Endothelial cell (in vitro differentiated cells): ENCODE measurements at regions not wholly inside any gene's neighbourhood (a gene's known extent, or its start where the extent isn't known, plus 50 kb on each side); places are given as distances from the start of the nearest gene placed in this dataset.

Source experiments
- DNase-seq: peaks from one replicate; pipeline ENCODE4 v3.0.0; 2021; ENCODE audit warnings: low spot score
- H3K27ac Mint-ChIP-seq: one replicate; pipeline ENCODE4 v1.8.0; 2021; ENCODE audit warnings: mixed read lengths, inconsistent platforms; ENCODE audit not compliant: unreplicated experiment
- H3K27me3 Mint-ChIP-seq: one replicate; pipeline ENCODE4 v1.8.0; 2021; ENCODE audit warnings: mild to moderate bottlenecking, moderate library complexity, mixed read lengths, inconsistent platforms; ENCODE audit not compliant: unreplicated experiment
- H3K36me3 Mint-ChIP-seq: one replicate; pipeline ENCODE4 v1.8.0; 2021; ENCODE audit warnings: mild to moderate bottlenecking, low read depth, mixed read lengths, inconsistent platforms; ENCODE audit not compliant: unreplicated experiment
- H3K4me1 Mint-ChIP-seq: one replicate; pipeline ENCODE4 v1.8.0; 2021; ENCODE audit warnings: mild to moderate bottlenecking, mixed read lengths, inconsistent platforms; ENCODE audit not compliant: unreplicated experiment
- H3K4me3 Mint-ChIP-seq: one replicate; pipeline ENCODE4 v1.8.0; 2021; ENCODE audit warnings: mild to moderate bottlenecking, mixed read lengths, inconsistent platforms; ENCODE audit not compliant: unreplicated experiment
- H3K9me3 Mint-ChIP-seq: one replicate; pipeline ENCODE4 v1.8.0; 2021; ENCODE audit warnings: mixed read lengths, inconsistent platforms; ENCODE audit not compliant: unreplicated experiment
- TF ChIP-seq, protein P1 (sequence below): fragments of 200-600 bp; sonication (generic); IDR thresholded peaks from one replicate; pipeline ENCODE4 v1.5.0; 2021; ENCODE audit warnings: antibody characterized with exemption; ENCODE audit not compliant: unreplicated experiment

DNA sequence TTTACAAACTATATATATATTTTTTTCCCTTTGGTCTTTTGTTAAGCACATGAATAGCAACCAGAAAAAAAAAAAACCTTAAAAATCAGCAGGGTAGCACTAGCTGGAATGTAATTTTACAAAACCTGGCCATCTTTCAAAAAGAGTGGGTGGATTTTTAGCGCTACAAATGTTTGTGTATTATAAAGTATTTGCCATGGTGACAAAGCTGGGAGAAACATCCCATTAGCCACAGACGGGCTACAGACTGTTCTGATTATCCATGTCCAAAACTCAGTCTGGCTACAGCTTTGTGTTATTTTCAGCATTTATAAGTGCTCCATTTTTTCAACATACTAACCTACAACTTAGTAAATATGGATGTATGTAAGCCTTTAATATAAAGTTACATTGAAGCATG, 249.5 kb upstream of the TANK start:
- Mint-ChIP-seq H3K27ac (no peak overlapping the region), H3K9me3 (no peaks in the 10 kb centered on the region), H3K4me1 (no peaks in the 10 kb centered on the region), H3K4me3 (no peak overlapping the region), H3K27me3 (no peaks in the 10 kb centered on the region), H3K36me3 (no peaks in the 10 kb centered on the region)
- TF ChIP-seq, protein P1, sequence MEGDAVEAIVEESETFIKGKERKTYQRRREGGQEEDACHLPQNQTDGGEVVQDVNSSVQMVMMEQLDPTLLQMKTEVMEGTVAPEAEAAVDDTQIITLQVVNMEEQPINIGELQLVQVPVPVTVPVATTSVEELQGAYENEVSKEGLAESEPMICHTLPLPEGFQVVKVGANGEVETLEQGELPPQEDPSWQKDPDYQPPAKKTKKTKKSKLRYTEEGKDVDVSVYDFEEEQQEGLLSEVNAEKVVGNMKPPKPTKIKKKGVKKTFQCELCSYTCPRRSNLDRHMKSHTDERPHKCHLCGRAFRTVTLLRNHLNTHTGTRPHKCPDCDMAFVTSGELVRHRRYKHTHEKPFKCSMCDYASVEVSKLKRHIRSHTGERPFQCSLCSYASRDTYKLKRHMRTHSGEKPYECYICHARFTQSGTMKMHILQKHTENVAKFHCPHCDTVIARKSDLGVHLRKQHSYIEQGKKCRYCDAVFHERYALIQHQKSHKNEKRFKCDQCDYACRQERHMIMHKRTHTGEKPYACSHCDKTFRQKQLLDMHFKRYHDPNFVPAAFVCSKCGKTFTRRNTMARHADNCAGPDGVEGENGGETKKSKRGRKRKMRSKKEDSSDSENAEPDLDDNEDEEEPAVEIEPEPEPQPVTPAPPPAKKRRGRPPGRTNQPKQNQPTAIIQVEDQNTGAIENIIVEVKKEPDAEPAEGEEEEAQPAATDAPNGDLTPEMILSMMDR = no peak
- DNase-seq = no peak

DNA sequence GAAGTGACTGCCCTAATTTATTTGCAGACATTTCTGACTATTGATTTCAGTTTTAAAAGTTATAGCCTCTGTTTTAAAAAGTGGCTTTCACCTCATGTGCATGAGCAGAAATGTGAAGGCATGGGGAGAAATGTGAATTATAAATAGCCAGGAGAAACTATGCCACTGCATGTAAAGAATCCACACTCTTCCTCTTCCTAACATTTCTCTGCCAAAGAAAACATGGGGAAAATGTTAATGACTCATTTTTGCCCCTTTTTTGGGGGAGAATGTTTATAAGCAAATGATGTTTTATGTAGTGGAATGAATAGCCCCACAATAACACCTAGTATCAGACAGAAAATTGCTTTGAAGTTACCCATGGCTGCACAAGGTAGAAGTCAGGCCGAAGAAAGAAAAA, 249.0 kb upstream of the TANK start:
- Mint-ChIP-seq H3K4me3 (no peak overlapping the region), H3K27ac (no peak overlapping the region), H3K27me3 (no peaks in the 10 kb centered on the region), H3K36me3 (no peaks in the 10 kb centered on the region), H3K4me1 (no peaks in the 10 kb centered on the region), H3K9me3 (no peaks in the 10 kb centered on the region)
- TF ChIP-seq, protein P1 = no peak
- DNase-seq = no peak

DNA sequence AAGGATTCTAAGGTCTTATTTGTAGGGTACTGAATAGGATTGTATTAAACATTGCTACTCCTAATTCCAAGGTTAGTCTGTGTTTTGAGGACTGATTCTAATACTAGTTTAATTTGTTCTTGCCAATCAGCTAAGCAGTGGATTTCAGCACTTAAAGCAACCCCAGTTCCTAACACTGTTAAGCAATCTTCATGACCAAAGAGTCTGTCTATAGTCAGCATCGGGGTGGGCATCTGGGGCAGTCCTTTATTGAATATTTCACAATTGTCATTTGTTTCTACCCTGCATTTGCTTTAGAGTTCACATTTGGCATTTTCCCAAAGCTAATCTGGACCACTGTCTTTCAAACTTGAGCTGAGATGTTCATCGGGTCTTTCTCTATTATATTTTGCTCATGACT, 248.0 kb upstream of the TANK start:
- H3K27me3 Mint-ChIP-seq = peaks cover 2% of the 10 kb centered on the region
- no peaks in the 10 kb centered on the region for H3K36me3 Mint-ChIP-seq
- TF ChIP-seq, protein P1 = no peak
- no peak overlapping the region for H3K4me3 Mint-ChIP-seq
- DNase-seq = no peak
- H3K27ac Mint-ChIP-seq = no peak overlapping the region
- H3K4me1 Mint-ChIP-seq = no peaks in the 10 kb centered on the region
- H3K9me3 Mint-ChIP-seq = no peaks in the 10 kb centered on the region

DNA sequence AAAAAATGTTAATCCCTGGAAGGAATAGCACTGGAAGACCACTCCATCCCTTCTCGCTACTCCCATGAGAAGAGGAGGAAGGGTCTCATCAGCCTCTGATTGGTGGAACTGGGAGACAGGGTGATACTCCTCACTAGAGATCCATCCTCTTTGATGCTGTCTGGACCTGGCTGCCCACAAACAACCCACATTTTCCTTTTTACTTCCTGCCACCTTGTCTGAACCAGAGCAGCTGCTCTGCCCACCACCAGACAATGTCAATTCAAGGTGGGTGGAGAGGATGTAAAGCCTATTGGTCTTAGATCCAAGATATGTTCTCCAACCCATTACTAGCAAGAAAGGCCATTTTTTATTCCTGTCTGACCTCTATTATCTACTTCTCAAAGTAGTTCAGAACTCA, 246.9 kb upstream of the TANK start:
- TF ChIP-seq, protein P1 = no peak
- Mint-ChIP-seq H3K4me3 (no peak overlapping the region), H3K27me3 (peaks cover 2% of the 10 kb centered on the region), H3K36me3 (no peaks in the 10 kb centered on the region), H3K4me1 (no peaks in the 10 kb centered on the region), H3K9me3 (no peaks in the 10 kb centered on the region), H3K27ac (no peak overlapping the region)
- DNase-seq = no peak

DNA sequence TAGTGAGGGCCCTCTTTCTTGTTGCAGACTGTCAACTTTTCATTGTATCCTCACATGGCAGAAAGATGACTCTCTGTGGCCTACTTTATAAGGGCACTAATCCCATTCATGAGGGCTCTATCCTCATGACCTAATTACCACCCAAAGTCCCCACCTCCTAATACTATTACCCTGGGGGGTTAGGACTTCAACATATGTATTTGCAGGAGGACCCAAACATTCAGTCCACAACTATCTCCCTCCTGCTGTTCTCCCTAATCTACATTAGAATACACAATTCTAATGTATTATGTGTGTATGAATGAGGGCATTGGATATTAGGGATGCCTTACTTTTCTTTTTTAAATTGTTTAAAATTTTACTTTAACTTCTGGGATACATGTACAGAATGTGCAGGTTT, 246.0 kb upstream of the TANK start:
- no peak overlapping the region for H3K27ac Mint-ChIP-seq
- TF ChIP-seq, protein P1 = no peak
- DNase-seq = no peak
- no peaks in the 10 kb centered on the region for H3K36me3 Mint-ChIP-seq
- H3K9me3 Mint-ChIP-seq = no peaks in the 10 kb centered on the region
- H3K4me1 Mint-ChIP-seq = no peaks in the 10 kb centered on the region
- H3K4me3 Mint-ChIP-seq = no peak overlapping the region
- peaks cover 2% of the 10 kb centered on the region for H3K27me3 Mint-ChIP-seq
